ENCODE measurements at regions not wholly inside any gene's neighbourhood (a gene's known extent, or its start where the extent isn't known, plus 50 kb on each side); places are given as distances from the start of the nearest gene placed in this dataset.

- DNase-seq = no peak
These were observed 140.2 kb upstream of the MOCS1 start for GRCh38 chr6:40074306-40075055.

GRCh38 chr6:40066372-40066771, 132.1 kb upstream of the MOCS1 start:
- Histone ChIP-seq H3K4me3 (ENCODE audit: low read depth, low read length) (no peak overlapping the region), H3K9me3 (ENCODE audit: severe bottlenecking) (peaks cover 12% of the 10 kb centered on the region), H3K27me3 (ENCODE audit: insufficient read depth, low read depth, severe bottlenecking) (peaks cover 12% of the 10 kb centered on the region), H3K27ac (no peak overlapping the region), H3K36me3 (no peaks in the 10 kb centered on the region)
- DNase-seq = no peak
- TF ChIP-seq CTCF (IDR thresholded peaks at IDR 0.05; ENCODE audit: low read depth, low read length) = no peak

More at GRCh38 chr6:40074306-40075055, 140.2 kb upstream of the MOCS1 start:
- H3K36me3 ChIP-seq = no peaks in the 10 kb centered on the region
- no peaks in the 10 kb centered on the region for H3K9me3 ChIP-seq (ENCODE audit: severe bottlenecking)
- no peak overlapping the region for H3K4me3 ChIP-seq (ENCODE audit: low read depth, low read length)
- no peak for TF ChIP-seq CTCF (IDR thresholded peaks at IDR 0.05; ENCODE audit: low read depth, low read length)
- H3K27ac ChIP-seq = no peak overlapping the region
- H3K27me3 ChIP-seq (ENCODE audit: insufficient read depth, low read depth, severe bottlenecking) = peaks cover 57% of the 10 kb centered on the region

- Histone ChIP-seq H3K27ac (no peak overlapping the region), H3K36me3 (no peaks in the 10 kb centered on the region), H3K9me3 (ENCODE audit: severe bottlenecking) (peaks cover 6% of the 10 kb centered on the region), H3K27me3 (ENCODE audit: insufficient read depth, low read depth, severe bottlenecking) (peaks cover 31% of the 10 kb centered on the region), H3K4me3 (ENCODE audit: low read depth, low read length) (no peak overlapping the region)
- no peak for TF ChIP-seq CTCF (IDR thresholded peaks at IDR 0.05; ENCODE audit: low read depth, low read length)
- DNase-seq = no peak
These were observed 122.6 kb upstream of the MOCS1 start for GRCh38 chr6:40056865-40057264.

GRCh38 chr6:40054602-40055001, 120.3 kb upstream of the MOCS1 start:
- Histone ChIP-seq H3K27me3 (ENCODE audit: insufficient read depth, low read depth, severe bottlenecking) (peaks cover 40% of the 10 kb centered on the region), H3K9me3 (ENCODE audit: severe bottlenecking) (peaks cover 5% of the 10 kb centered on the region), H3K36me3 (no peaks in the 10 kb centered on the region), H3K4me3 (ENCODE audit: low read depth, low read length) (no peak overlapping the region), H3K27ac (no peak overlapping the region)
- no peak for TF ChIP-seq CTCF (IDR thresholded peaks at IDR 0.05; ENCODE audit: low read depth, low read length)
- DNase-seq = no peak

GRCh38 chr6:40054186-40054585, 119.9 kb upstream of the MOCS1 start:
- peaks cover 43% of the 10 kb centered on the region for H3K27me3 ChIP-seq (ENCODE audit: insufficient read depth, low read depth, severe bottlenecking)
- H3K27ac ChIP-seq = no peak overlapping the region
- no peak for DNase-seq
- no peaks in the 10 kb centered on the region for H3K36me3 ChIP-seq
- H3K9me3 ChIP-seq (ENCODE audit: severe bottlenecking) = peaks cover under 1% of the 10 kb centered on the region
- no peak overlapping the region for H3K4me3 ChIP-seq (ENCODE audit: low read depth, low read length)
- no peak for TF ChIP-seq CTCF (IDR thresholded peaks at IDR 0.05; ENCODE audit: low read depth, low read length)

- H3K27me3 ChIP-seq (ENCODE audit: insufficient read depth, low read depth, severe bottlenecking) = peaks cover 59% of the 10 kb centered on the region
- no peak overlapping the region for H3K4me3 ChIP-seq (ENCODE audit: low read depth, low read length)
- no peak for TF ChIP-seq CTCF (IDR thresholded peaks at IDR 0.05; ENCODE audit: low read depth, low read length)
- H3K9me3 ChIP-seq (ENCODE audit: severe bottlenecking) = no peaks in the 10 kb centered on the region
- DNase-seq = no peak
- H3K36me3 ChIP-seq = no peaks in the 10 kb centered on the region
- H3K27ac ChIP-seq = no peak overlapping the region
These were observed 114.9 kb upstream of the MOCS1 start for GRCh38 chr6:40049128-40049527.
